PFSK-1 (cell line): ENCODE measurements at regions not wholly inside any gene's neighbourhood (a gene's known extent, or its start where the extent isn't known, plus 50 kb on each side); places are given as distances from the start of the nearest gene placed in this dataset.

ENCODE experiments used
- POLR2AphosphoS5 ChIP-seq: IDR thresholded peaks from 2 replicates; pipeline ENCODE4 v1.6.1; 2012; ENCODE audit warnings: low read depth, mild to moderate bottlenecking, control low read depth, low read length, moderate library complexity
- REST ChIP-seq, 2 experiments: IDR thresholded peaks; 2 replicates each; pipeline versions ENCODE4 v1.6.1 to v1.8.0; 2011 to 2012; ENCODE audit warnings: low read depth in 2 of 2, low read length in 2 of 2, control low read depth in 1 of 2, inconsistent platforms in 1 of 2, mild to moderate bottlenecking in 1 of 2, moderate library complexity in 1 of 2; ENCODE audit not compliant: insufficient read depth in 1 of 2
- SIN3A ChIP-seq: IDR thresholded peaks from 2 replicates; pipeline ENCODE4 v1.6.1; 2012; ENCODE audit warnings: mild to moderate bottlenecking, low read length, moderate library complexity, borderline replicate concordance; ENCODE audit not compliant: insufficient read depth

DNA sequence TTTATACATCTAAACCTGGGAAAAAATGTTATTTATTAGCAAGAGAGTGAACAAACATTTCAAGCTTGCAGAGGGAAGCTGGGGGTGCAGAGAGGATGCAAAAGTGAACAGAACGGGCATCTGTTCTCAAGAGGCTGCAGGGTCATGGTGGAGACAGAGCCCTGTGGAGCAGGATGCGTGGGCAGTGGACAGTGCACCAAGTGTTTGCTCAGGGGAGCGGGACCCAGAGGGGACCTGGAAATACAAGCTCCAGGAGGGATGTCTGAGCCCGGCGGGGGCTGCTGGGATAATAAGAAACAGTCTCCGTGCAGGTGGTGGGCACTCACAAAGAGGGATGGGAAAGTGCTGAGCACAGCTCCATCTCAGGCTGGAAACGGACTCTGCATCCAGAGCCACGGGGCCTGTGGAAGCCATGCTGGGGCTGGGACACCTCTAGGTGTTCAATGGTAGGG is 105.3 kb upstream of the SLC45A1 start:
- TF ChIP-seq POLR2AphosphoS5: no peak
- no peak for TF ChIP-seq SIN3A
- TF ChIP-seq REST (IDR thresholded peaks at IDR 0.05; ENCODE audit: insufficient read depth in 1 of 2, low read depth in 2 of 2, low read length in 2 of 2): no peak
